Activated B cell treated with CpG ODN at 0.5 μM for 24 hours (primary cell): ENCODE measurements at regions not wholly inside any gene's neighbourhood (a gene's known extent, or its start where the extent isn't known, plus 50 kb on each side); places are given as distances from the start of the nearest gene placed in this dataset.

ENCODE experiments used
- ATAC-seq: fragments of 200-7000 bp; cut with Tn5 transposase; one replicate; pipeline ENCODE4 v1.10.0; 2021; ENCODE audit warnings: low read depth, mild to moderate bottlenecking, moderate library complexity
- CTCF ChIA-PET: fragments of 350-600 bp; sonication (Branson Sonifier 250); formaldehyde crosslinking; loops from one replicate; lab custom pipeline; 2021; ENCODE audit warnings: antibody characterized with exemption; lab: Charles Lee
- POLR2A ChIA-PET: fragments of 350-600 bp; sonication (Branson Sonifier 250); formaldehyde crosslinking; loops from one replicate; lab custom pipeline; 2021; ENCODE audit warnings: antibody characterized with exemption; lab: Charles Lee
- DNase-seq: peaks from one replicate; pipeline ENCODE4 v3.0.0; 2022
- H3K27ac Mint-ChIP-seq: one replicate; pipeline ENCODE4 v1.8.0; 2020; ENCODE audit warnings: mixed read lengths
- H3K27me3 Mint-ChIP-seq: one replicate; pipeline ENCODE4 v1.8.0; 2021; ENCODE audit warnings: mixed read lengths
- H3K36me3 Mint-ChIP-seq: one replicate; pipeline ENCODE4 v1.8.0; 2021; ENCODE audit warnings: low read depth, mixed read lengths
- H3K4me1 Mint-ChIP-seq: one replicate; pipeline ENCODE4 v1.8.0; 2021; ENCODE audit warnings: mixed read lengths
- H3K4me3 Mint-ChIP-seq: one replicate; pipeline ENCODE4 v1.8.0; 2020; ENCODE audit warnings: mild to moderate bottlenecking, mixed read lengths
- H3K9me3 Mint-ChIP-seq: one replicate; pipeline ENCODE4 v1.8.0; 2020; ENCODE audit warnings: mixed read lengths
- intact Hi-C: fragments of 100-400 bp; cut with micrococcal nuclease; formaldehyde crosslinking; loops from one replicate; pipeline ENCODE4 v1.15.1; 2024
- TF ChIP-seq, protein P1 (sequence below): fragments of 200-600 bp; IDR thresholded peaks from one replicate; pipeline ENCODE4 v1.8.0; 2022; ENCODE audit warnings: antibody characterized with exemption, mild to moderate bottlenecking

DNA sequence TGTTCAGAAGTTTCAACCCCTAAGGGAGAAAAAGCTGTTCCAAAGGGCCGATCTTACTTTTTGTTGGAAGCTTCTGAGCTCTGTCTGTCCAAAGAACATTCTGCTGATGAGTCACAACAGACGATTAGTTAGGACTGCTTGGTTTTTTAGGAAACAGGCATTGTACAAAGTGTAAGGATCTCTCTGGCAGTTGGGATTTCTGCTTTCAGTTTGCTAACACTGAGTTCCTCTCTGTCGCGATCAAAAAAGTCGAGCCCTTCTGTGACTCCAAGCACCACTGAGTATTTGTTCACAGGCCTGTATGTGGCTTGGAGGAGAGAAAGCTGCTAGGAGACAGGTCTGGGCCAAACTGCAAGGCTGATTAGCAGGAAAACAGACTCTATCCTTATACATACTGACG is 91.8 kb upstream of the PFN2 start:
- H3K27me3 Mint-ChIP-seq = peaks cover 4% of the 10 kb centered on the region
- H3K27ac Mint-ChIP-seq = no peak overlapping the region
- DNase-seq (no peak), ATAC-seq (no peak)
- ChIA-PET CTCF (no interaction called here), POLR2A (no interaction called here)
- intact Hi-C loops = no loop called here
- no peaks in the 10 kb centered on the region for H3K36me3 Mint-ChIP-seq
- TF ChIP-seq, protein P1, sequence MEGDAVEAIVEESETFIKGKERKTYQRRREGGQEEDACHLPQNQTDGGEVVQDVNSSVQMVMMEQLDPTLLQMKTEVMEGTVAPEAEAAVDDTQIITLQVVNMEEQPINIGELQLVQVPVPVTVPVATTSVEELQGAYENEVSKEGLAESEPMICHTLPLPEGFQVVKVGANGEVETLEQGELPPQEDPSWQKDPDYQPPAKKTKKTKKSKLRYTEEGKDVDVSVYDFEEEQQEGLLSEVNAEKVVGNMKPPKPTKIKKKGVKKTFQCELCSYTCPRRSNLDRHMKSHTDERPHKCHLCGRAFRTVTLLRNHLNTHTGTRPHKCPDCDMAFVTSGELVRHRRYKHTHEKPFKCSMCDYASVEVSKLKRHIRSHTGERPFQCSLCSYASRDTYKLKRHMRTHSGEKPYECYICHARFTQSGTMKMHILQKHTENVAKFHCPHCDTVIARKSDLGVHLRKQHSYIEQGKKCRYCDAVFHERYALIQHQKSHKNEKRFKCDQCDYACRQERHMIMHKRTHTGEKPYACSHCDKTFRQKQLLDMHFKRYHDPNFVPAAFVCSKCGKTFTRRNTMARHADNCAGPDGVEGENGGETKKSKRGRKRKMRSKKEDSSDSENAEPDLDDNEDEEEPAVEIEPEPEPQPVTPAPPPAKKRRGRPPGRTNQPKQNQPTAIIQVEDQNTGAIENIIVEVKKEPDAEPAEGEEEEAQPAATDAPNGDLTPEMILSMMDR = no peak
- H3K4me1 Mint-ChIP-seq = no peaks in the 10 kb centered on the region
- H3K4me3 Mint-ChIP-seq = no peak overlapping the region
- no peaks in the 10 kb centered on the region for H3K9me3 Mint-ChIP-seq

GRCh38 chr3:150061288-150062024 is 90.8 kb upstream of the PFN2 start:
- Mint-ChIP-seq H3K27ac (no peak overlapping the region), H3K4me3 (no peak overlapping the region), H3K27me3 (peaks cover 4% of the 10 kb centered on the region), H3K36me3 (no peaks in the 10 kb centered on the region), H3K9me3 (no peaks in the 10 kb centered on the region), H3K4me1 (no peaks in the 10 kb centered on the region)
- intact Hi-C loops = no loop called here
- ChIA-PET CTCF (no interaction called here), POLR2A (no interaction called here)
- ATAC-seq (no peak), DNase-seq (no peak)
- TF ChIP-seq, protein P1 = no peak

- TF ChIP-seq, protein P1 = no peak
- Mint-ChIP-seq H3K4me3 (no peak overlapping the region), H3K4me1 (no peaks in the 10 kb centered on the region), H3K36me3 (no peaks in the 10 kb centered on the region), H3K27ac (no peak overlapping the region), H3K9me3 (no peaks in the 10 kb centered on the region), H3K27me3 (peaks cover 9% of the 10 kb centered on the region)
- ATAC-seq = no peak
- no peak for DNase-seq
- intact Hi-C loops = no loop called here
- ChIA-PET CTCF (no interaction called here), POLR2A (no interaction called here)
Observed at GRCh38 chr3:150059729-150060128, 89.0 kb upstream of the PFN2 start.

- ATAC-seq = no peak
- CTCF ChIA-PET = no interaction called here
Observed at GRCh38 chr3:150059241-150059640, 88.5 kb upstream of the PFN2 start.

GRCh38 chr3:150057227-150057626 is 86.5 kb upstream of the PFN2 start:
- no peak overlapping the region for H3K4me3 Mint-ChIP-seq
- TF ChIP-seq, protein P1 = no peak
- DNase-seq = no peak
- no peaks in the 10 kb centered on the region for H3K36me3 Mint-ChIP-seq
- peaks cover 9% of the 10 kb centered on the region for H3K27me3 Mint-ChIP-seq
- H3K27ac Mint-ChIP-seq = no peak overlapping the region
- no peaks in the 10 kb centered on the region for H3K4me1 Mint-ChIP-seq
- ChIA-PET POLR2A (no interaction called here), CTCF (no interaction called here)
- H3K9me3 Mint-ChIP-seq = no peaks in the 10 kb centered on the region
- no peak for ATAC-seq
- intact Hi-C loops = no loop called here

More at GRCh38 chr3:150059241-150059640, 88.5 kb upstream of the PFN2 start:
- no peaks in the 10 kb centered on the region for H3K4me1 Mint-ChIP-seq
- H3K36me3 Mint-ChIP-seq = no peaks in the 10 kb centered on the region
- POLR2A ChIA-PET = no interaction called here
- H3K4me3 Mint-ChIP-seq = no peak overlapping the region
- H3K27ac Mint-ChIP-seq = no peak overlapping the region
- TF ChIP-seq, protein P1 = no peak
- DNase-seq = no peak
- H3K9me3 Mint-ChIP-seq = no peaks in the 10 kb centered on the region
- H3K27me3 Mint-ChIP-seq = peaks cover 9% of the 10 kb centered on the region
- intact Hi-C loops = no loop called here
